WTC11 (cell line): ENCODE measurements at regions not wholly inside any gene's neighbourhood (a gene's known extent, or its start where the extent isn't known, plus 50 kb on each side); places are given as distances from the start of the nearest gene placed in this dataset.
A peak's percentile ranks its signal among the peaks of the same experiment; 100 is the strongest.

Experiments
- ATAC-seq: fragments of 200-7000 bp; cut with Tn5 transposase; 2 replicates; pipeline ENCODE4 v1.10.0; 2021; ENCODE audit warnings: mild to moderate bottlenecking, moderate library complexity
- CTCF ChIA-PET: fragments of 300-600 bp; sonication (Branson Sonifier 250); formaldehyde crosslinking; loops from one replicate; lab custom pipeline; 2021; ENCODE audit warnings: antibody characterized with exemption; lab: Charles Lee
- POLR2A ChIA-PET: fragments of 350-600 bp; sonication (Branson Sonifier 250); formaldehyde crosslinking; loops from one replicate; lab custom pipeline; 2021; ENCODE audit warnings: antibody characterized with exemption; lab: Charles Lee
- DNase-seq: peaks from one replicate; pipeline ENCODE4 v3.0.0; 2021; ENCODE audit warnings: low spot score
- H3K27ac Mint-ChIP-seq: 2 replicates; pipeline ENCODE4 v1.8.0; 2021; ENCODE audit warnings: mixed read lengths
- H3K27me3 Mint-ChIP-seq: 2 replicates; pipeline ENCODE4 v1.8.0; 2021; ENCODE audit warnings: low read depth, mild to moderate bottlenecking, moderate library complexity, mixed read lengths
- H3K36me3 Mint-ChIP-seq: 2 replicates; pipeline ENCODE4 v1.8.0; 2021; ENCODE audit warnings: mixed read lengths
- H3K4me1 Mint-ChIP-seq: 2 replicates; pipeline ENCODE4 v1.8.0; 2022; ENCODE audit warnings: mixed read lengths
- H3K4me3 Mint-ChIP-seq: 2 replicates; pipeline ENCODE4 v1.8.0; 2021; ENCODE audit warnings: mild to moderate bottlenecking, moderate library complexity, mixed read lengths
- H3K9me3 Mint-ChIP-seq: 2 replicates; pipeline ENCODE4 v1.8.0; 2021; ENCODE audit warnings: mixed read lengths
- AR ChIP-seq: fragments of 250-450 bp; sonication (Bioruptor Pico); IDR thresholded peaks from 2 replicates; pipeline ENCODE4 v1.9.0; 2021; ENCODE audit warnings: mild to moderate bottlenecking
- ARID4B ChIP-seq: sonication (generic); formaldehyde crosslinking; IDR thresholded peaks from 2 replicates; pipeline ENCODE4 v1.8.0; 2023; ENCODE audit warnings: missing genetic modification reagents, mild to moderate bottlenecking, borderline replicate concordance
- ELF4 ChIP-seq: sonication (generic); formaldehyde crosslinking; IDR thresholded peaks from 2 replicates; pipeline ENCODE4 v1.8.1; 2022; ENCODE audit warnings: low read depth, mild to moderate bottlenecking, moderate library complexity, missing genetic modification reagents
- NFATC4 ChIP-seq: fragments of 250-450 bp; sonication (Bioruptor Pico); IDR thresholded peaks from 2 replicates; pipeline ENCODE4 v1.9.0; 2021; ENCODE audit warnings: mild to moderate bottlenecking
- NR3C1 ChIP-seq: sonication (generic); formaldehyde crosslinking; conservative IDR thresholded peaks from 2 replicates; pipeline ENCODE4 v1.8.1; 2023; ENCODE audit warnings: low read depth, mild to moderate bottlenecking, missing genetic modification reagents
- RELA ChIP-seq: sonication (generic); formaldehyde crosslinking; IDR thresholded peaks from 2 replicates; pipeline ENCODE4 v1.8.1; 2022; ENCODE audit warnings: missing genetic modification reagents, mild to moderate bottlenecking, borderline replicate concordance
- ZNF138 ChIP-seq: sonication (generic); formaldehyde crosslinking; conservative IDR thresholded peaks from 2 replicates; pipeline ENCODE4 v1.8.1; 2022; ENCODE audit warnings: mild to moderate bottlenecking, moderate library complexity, missing genetic modification reagents
- ZNF263 ChIP-seq: sonication (generic); formaldehyde crosslinking; IDR thresholded peaks from 2 replicates; pipeline ENCODE4 v1.8.1; 2022; ENCODE audit warnings: low read depth, mild to moderate bottlenecking, moderate library complexity, missing genetic modification reagents
- ZNF423 ChIP-seq: fragments of 250-450 bp; sonication (Bioruptor Pico); IDR thresholded peaks from 2 replicates; pipeline ENCODE4 v2.1.2; 2022; ENCODE audit warnings: mild to moderate bottlenecking, moderate library complexity
- TF ChIP-seq, protein P1 (sequence below): sonication (generic); formaldehyde crosslinking; conservative IDR thresholded peaks from 2 replicates; pipeline ENCODE4 v1.8.1; 2023; ENCODE audit warnings: mild to moderate bottlenecking, low read depth, missing genetic modification reagents, moderate library complexity
- TF ChIP-seq, protein P2 (sequence below): sonication (generic); formaldehyde crosslinking; IDR thresholded peaks from 2 replicates; pipeline ENCODE4 v1.8.0; 2023; ENCODE audit warnings: mild to moderate bottlenecking, missing genetic modification reagents

- TF ChIP-seq AR (CRISPR knock-in tag) (no peak), NFATC4 (CRISPR knock-in tag) (no peak), ELF4 (CRISPR knock-in tag) (no peak), NR3C1 (no peak), RELA (CRISPR knock-in tag) (no peak), ZNF263 (CRISPR knock-in tag) (no peak), ZNF138 (CRISPR knock-in tag) (no peak), ARID4B (CRISPR knock-in tag) (no peak)
- TF ChIP-seq, protein P1, sequence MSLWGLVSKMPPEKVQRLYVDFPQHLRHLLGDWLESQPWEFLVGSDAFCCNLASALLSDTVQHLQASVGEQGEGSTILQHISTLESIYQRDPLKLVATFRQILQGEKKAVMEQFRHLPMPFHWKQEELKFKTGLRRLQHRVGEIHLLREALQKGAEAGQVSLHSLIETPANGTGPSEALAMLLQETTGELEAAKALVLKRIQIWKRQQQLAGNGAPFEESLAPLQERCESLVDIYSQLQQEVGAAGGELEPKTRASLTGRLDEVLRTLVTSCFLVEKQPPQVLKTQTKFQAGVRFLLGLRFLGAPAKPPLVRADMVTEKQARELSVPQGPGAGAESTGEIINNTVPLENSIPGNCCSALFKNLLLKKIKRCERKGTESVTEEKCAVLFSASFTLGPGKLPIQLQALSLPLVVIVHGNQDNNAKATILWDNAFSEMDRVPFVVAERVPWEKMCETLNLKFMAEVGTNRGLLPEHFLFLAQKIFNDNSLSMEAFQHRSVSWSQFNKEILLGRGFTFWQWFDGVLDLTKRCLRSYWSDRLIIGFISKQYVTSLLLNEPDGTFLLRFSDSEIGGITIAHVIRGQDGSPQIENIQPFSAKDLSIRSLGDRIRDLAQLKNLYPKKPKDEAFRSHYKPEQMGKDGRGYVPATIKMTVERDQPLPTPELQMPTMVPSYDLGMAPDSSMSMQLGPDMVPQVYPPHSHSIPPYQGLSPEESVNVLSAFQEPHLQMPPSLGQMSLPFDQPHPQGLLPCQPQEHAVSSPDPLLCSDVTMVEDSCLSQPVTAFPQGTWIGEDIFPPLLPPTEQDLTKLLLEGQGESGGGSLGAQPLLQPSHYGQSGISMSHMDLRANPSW (CRISPR knock-in tag): no peak
Observed at GRCh38 chr5:17772232-17772631, 138.0 kb downstream of the TAF11L14 start (continued).

DNA sequence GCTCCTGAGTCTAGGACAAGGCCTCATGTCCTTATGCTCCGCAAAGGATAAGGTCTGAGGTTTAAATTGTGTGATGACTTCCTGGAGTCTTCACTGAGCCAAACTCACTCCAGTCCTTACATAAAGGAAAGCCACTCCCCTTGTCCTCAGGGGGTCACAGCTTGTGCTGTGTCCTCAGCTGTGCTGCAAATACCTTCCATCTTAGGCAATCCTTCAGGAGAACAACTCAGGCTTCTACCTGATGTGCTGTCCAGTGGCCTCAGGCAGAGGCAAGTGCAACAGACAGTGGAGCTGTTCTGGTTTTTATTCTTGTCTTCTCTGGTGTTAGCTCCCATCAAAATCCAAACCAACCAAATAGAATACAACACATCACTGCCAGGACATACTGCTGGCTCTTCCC lies 151.5 kb downstream of the TAF11L14 start:
- H3K9me3 Mint-ChIP-seq: 0 out of 2 replicates have a peak, but pooled peaks cover under 1% of the 10 kb centered on the region
- peak; percentile 88 for ATAC-seq
- POLR2A ChIA-PET: interaction anchor here (0.6 kb wide), 1 partner anchor 527 kb away, joined by 5 read pairs; no protein-coding TSS in a partner anchor
- no peak overlapping the region for H3K4me3 Mint-ChIP-seq
- CTCF ChIA-PET: no interaction called here
- no peaks in the 10 kb centered on the region for H3K36me3 Mint-ChIP-seq
- H3K27ac Mint-ChIP-seq: no peak overlapping the region
- peak; percentile 26 for DNase-seq
- TF ChIP-seq, protein P2, sequence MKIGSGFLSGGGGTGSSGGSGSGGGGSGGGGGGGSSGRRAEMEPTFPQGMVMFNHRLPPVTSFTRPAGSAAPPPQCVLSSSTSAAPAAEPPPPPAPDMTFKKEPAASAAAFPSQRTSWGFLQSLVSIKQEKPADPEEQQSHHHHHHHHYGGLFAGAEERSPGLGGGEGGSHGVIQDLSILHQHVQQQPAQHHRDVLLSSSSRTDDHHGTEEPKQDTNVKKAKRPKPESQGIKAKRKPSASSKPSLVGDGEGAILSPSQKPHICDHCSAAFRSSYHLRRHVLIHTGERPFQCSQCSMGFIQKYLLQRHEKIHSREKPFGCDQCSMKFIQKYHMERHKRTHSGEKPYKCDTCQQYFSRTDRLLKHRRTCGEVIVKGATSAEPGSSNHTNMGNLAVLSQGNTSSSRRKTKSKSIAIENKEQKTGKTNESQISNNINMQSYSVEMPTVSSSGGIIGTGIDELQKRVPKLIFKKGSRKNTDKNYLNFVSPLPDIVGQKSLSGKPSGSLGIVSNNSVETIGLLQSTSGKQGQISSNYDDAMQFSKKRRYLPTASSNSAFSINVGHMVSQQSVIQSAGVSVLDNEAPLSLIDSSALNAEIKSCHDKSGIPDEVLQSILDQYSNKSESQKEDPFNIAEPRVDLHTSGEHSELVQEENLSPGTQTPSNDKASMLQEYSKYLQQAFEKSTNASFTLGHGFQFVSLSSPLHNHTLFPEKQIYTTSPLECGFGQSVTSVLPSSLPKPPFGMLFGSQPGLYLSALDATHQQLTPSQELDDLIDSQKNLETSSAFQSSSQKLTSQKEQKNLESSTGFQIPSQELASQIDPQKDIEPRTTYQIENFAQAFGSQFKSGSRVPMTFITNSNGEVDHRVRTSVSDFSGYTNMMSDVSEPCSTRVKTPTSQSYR (CRISPR knock-in tag): no peak
- TF ChIP-seq ZNF423 (CRISPR knock-in tag): peak; percentile 30; the same call in 1 of the 2 replicates
- peaks cover 9% of the 10 kb centered on the region for H3K4me1 Mint-ChIP-seq
- no peaks in the 10 kb centered on the region for H3K27me3 Mint-ChIP-seq
